CD4-positive, alpha-beta T cell (primary cell): ENCODE measurements at regions not wholly inside any gene's neighbourhood (a gene's known extent, or its start where the extent isn't known, plus 50 kb on each side); places are given as distances from the start of the nearest gene placed in this dataset.

Experiments
- ATAC-seq: fragments of 200-7000 bp; cut with Tn5 transposase; one replicate; pipeline ENCODE4 v1.10.0; 2022; ENCODE audit warnings: mild to moderate bottlenecking; ENCODE audit not compliant: poor library complexity
- CTCF ChIA-PET: fragments of 350-600 bp; sonication (Branson Sonifier 250); formaldehyde crosslinking; loops from one replicate; lab custom pipeline; 2021; ENCODE audit warnings: antibody characterized with exemption, inconsistent platforms; lab: Charles Lee
- POLR2A ChIA-PET: fragments of 350-600 bp; sonication (Branson Sonifier 250); formaldehyde crosslinking; loops from one replicate; lab custom pipeline; 2021; ENCODE audit warnings: antibody characterized with exemption, inconsistent platforms; lab: Charles Lee
- DNase-seq, 14 experiments: peaks; one replicate each; pipeline ENCODE4 v3.0.0-alpha.2; 2013 to 2020; ENCODE audit warnings: mixed read lengths in 2 of 14
- H3K27ac ChIP-seq, 2 donors: one replicate each; pipeline versions ENCODE4 v1.5.1 to v1.7.0; 2013; ENCODE audit warnings: low read length in 2 of 2, low read depth in 1 of 2, mild to moderate bottlenecking in 1 of 2
- H3K27me3 ChIP-seq, 2 experiments: 1 replicate in 1 of 2; 2 replicates in 1 of 2; pipeline versions ENCODE4 v1.6.1 to v1.7.0; 2013; ENCODE audit warnings: low read length in 2 of 2, control low read depth in 1 of 2, mild to moderate bottlenecking in 1 of 2, moderate library complexity in 1 of 2; ENCODE audit not compliant: insufficient read depth in 2 of 2, control insufficient read depth in 1 of 2
- H3K36me3 ChIP-seq: one replicate; pipeline ENCODE4 v1.6.1; 2013; ENCODE audit warnings: low read length, control low read depth; ENCODE audit not compliant: insufficient read depth
- H3K4me1 ChIP-seq: one replicate; pipeline ENCODE4 v1.6.1; 2013; ENCODE audit warnings: low read length, control low read depth; ENCODE audit not compliant: insufficient read depth
- H3K4me3 ChIP-seq: one replicate; pipeline ENCODE4 v1.5.1; 2013; ENCODE audit warnings: mild to moderate bottlenecking, low read length, moderate library complexity
- H3K9me3 ChIP-seq, 2 experiments: 1 replicate in 1 of 2; 2 replicates in 1 of 2; pipeline versions ENCODE4 v1.6.1 to v1.7.0; 2013; ENCODE audit warnings: low read length in 2 of 2, mild to moderate bottlenecking in 2 of 2, control low read depth in 1 of 2, moderate library complexity in 1 of 2; ENCODE audit not compliant: control insufficient read depth in 1 of 2, insufficient read depth in 1 of 2
- H3K27ac Mint-ChIP-seq: one replicate; pipeline ENCODE4 v1.8.0; 2020; ENCODE audit warnings: mixed read lengths
- H3K27me3 Mint-ChIP-seq: one replicate; pipeline ENCODE4 v1.8.0; 2021; ENCODE audit warnings: mixed read lengths
- H3K36me3 Mint-ChIP-seq: one replicate; pipeline ENCODE4 v1.8.0; 2021; ENCODE audit warnings: low read depth, mixed read lengths
- H3K4me1 Mint-ChIP-seq: one replicate; pipeline ENCODE4 v1.8.0; 2021; ENCODE audit warnings: low read depth, mixed read lengths
- H3K4me3 Mint-ChIP-seq: one replicate; pipeline ENCODE4 v1.8.0; 2020; ENCODE audit warnings: mild to moderate bottlenecking, mixed read lengths
- H3K9me3 Mint-ChIP-seq: one replicate; pipeline ENCODE4 v1.8.0; 2020; ENCODE audit warnings: mixed read lengths
- CTCF ChIP-seq: fragments of 200-600 bp; IDR thresholded peaks from one replicate; pipeline ENCODE4 v1.8.0; 2022; ENCODE audit warnings: antibody characterized with exemption, mild to moderate bottlenecking
- intact Hi-C, 2 experiments: fragments of 100-400 bp; cut with DNase I in 1 of 2; cut with micrococcal nuclease in 1 of 2; formaldehyde crosslinking; loops; one replicate each; pipeline versions ENCODE4 v1.15.1 to v1.9.0; 2023 to 2025; cut with DNase I, micrococcal nuclease

- ChIA-PET POLR2A (no interaction called here), CTCF (no interaction called here)
- no peak for DNase-seq
- Mint-ChIP-seq H3K36me3 (no peaks in the 10 kb centered on the region), H3K4me1 (no peaks in the 10 kb centered on the region), H3K27me3 (no peaks in the 10 kb centered on the region), H3K27ac (no peak overlapping the region), H3K9me3 (peaks cover 13% of the 10 kb centered on the region), H3K4me3 (no peak overlapping the region)
- intact Hi-C loops = no loop called here
- ATAC-seq = no peak
- Histone ChIP-seq H3K4me3 (no peak overlapping the region), H3K9me3 (peaks cover 0 to 8% of the 10 kb centered on the region in 2 experiments), H3K36me3 (no peaks in the 10 kb centered on the region), H3K4me1 (no peaks in the 10 kb centered on the region), H3K27ac (no peak overlapping the region), H3K27me3 (no peaks in the 10 kb centered on the region)
- TF ChIP-seq CTCF = no peak
Measured at GRCh38 chr2:122815120-122815519, 1059.7 kb downstream of the TSN start.

- CTCF ChIA-PET = no interaction called here
- ATAC-seq = no peak
Measured at GRCh38 chr2:122816803-122817202, 1061.4 kb downstream of the TSN start.

GRCh38 chr2:122822319-122822718 lies 1066.9 kb downstream of the TSN start:
- CTCF ChIA-PET = no interaction called here
- H3K9me3 ChIP-seq = peaks cover 0 to 5% of the 10 kb centered on the region in 2 experiments
- no peak for ATAC-seq
- TF ChIP-seq CTCF = no peak
- Mint-ChIP-seq H3K4me1 (no peaks in the 10 kb centered on the region), H3K4me3 (no peak overlapping the region), H3K36me3 (no peaks in the 10 kb centered on the region), H3K27me3 (no peaks in the 10 kb centered on the region), H3K9me3 (peaks cover 9% of the 10 kb centered on the region), H3K27ac (no peak overlapping the region)
- H3K4me1 ChIP-seq = no peaks in the 10 kb centered on the region
- H3K27ac ChIP-seq = no peak overlapping the region
- no peak overlapping the region for H3K4me3 ChIP-seq
- POLR2A ChIA-PET = no interaction called here
- intact Hi-C loops = no loop called here
- H3K36me3 ChIP-seq = no peaks in the 10 kb centered on the region
- no peaks in the 10 kb centered on the region for H3K27me3 ChIP-seq
- no peak for DNase-seq

More at GRCh38 chr2:122816803-122817202, 1061.4 kb downstream of the TSN start:
- no peaks in the 10 kb centered on the region for H3K4me1 ChIP-seq
- POLR2A ChIA-PET = no interaction called here
- peaks cover 0 to 5% of the 10 kb centered on the region in 2 experiments for H3K9me3 ChIP-seq
- no peak overlapping the region for H3K27ac Mint-ChIP-seq
- H3K4me3 Mint-ChIP-seq = no peak overlapping the region
- no peaks in the 10 kb centered on the region for H3K27me3 ChIP-seq
- DNase-seq = no peak
- peaks cover 11% of the 10 kb centered on the region for H3K9me3 Mint-ChIP-seq
- no peaks in the 10 kb centered on the region for H3K4me1 Mint-ChIP-seq
- H3K27me3 Mint-ChIP-seq = no peaks in the 10 kb centered on the region
- no peak overlapping the region for H3K27ac ChIP-seq
- intact Hi-C loops = no loop called here
- TF ChIP-seq CTCF = no peak
- H3K36me3 ChIP-seq = no peaks in the 10 kb centered on the region
- H3K4me3 ChIP-seq = no peak overlapping the region
- H3K36me3 Mint-ChIP-seq = no peaks in the 10 kb centered on the region
